HEK293 (cell line): ENCODE measurements at regions not wholly inside any gene's neighbourhood (a gene's known extent, or its start where the extent isn't known, plus 50 kb on each side); places are given as distances from the start of the nearest gene placed in this dataset.

ENCODE experiments used
- ZBTB7A ChIP-seq: fragments of 450-650 bp; formaldehyde crosslinking; IDR thresholded peaks from 2 replicates; pipeline ENCODE4 v1.5.1; 2016; ENCODE audit warnings: low read depth, missing biosample characterization, missing genetic modification characterization
- ZNF510 ChIP-seq: fragments of 450-650 bp; formaldehyde crosslinking; IDR thresholded peaks from 2 replicates; pipeline ENCODE4 v1.5.1; 2018; ENCODE audit warnings: mild to moderate bottlenecking, missing genetic modification characterization, missing biosample characterization; ENCODE audit not compliant: insufficient replicate concordance
- ZNF624 ChIP-seq: fragments of 450-650 bp; formaldehyde crosslinking; IDR thresholded peaks from 2 replicates; pipeline ENCODE4 v1.5.1; 2017; ENCODE audit warnings: missing biosample characterization, missing genetic modification characterization

GRCh38 chr10:16231176-16231575, 205.6 kb upstream of the PTER start:
- TF ChIP-seq ZNF510 (tag by site-specific recombination) (no peak), ZBTB7A (tag by site-specific recombination) (no peak), ZNF624 (no peak)
